GM12891 (cell line): ENCODE measurements at regions not wholly inside any gene's neighbourhood (a gene's known extent, or its start where the extent isn't known, plus 50 kb on each side); places are given as distances from the start of the nearest gene placed in this dataset.
"Not testable (repeated sequence)": the region's sequence is repeated elsewhere in the genome, so short reads cannot be mapped to it uniquely, and the experiment has no call there.

Source experiments
- DNase-seq: peaks from one replicate; pipeline ENCODE4 v3.0.0; 2011; ENCODE audit warnings: low spot score; ENCODE audit not compliant: insufficient read length
- FAIRE-seq: peaks from 2 replicates; lab custom pipeline; 2011; peaks lifted over from hg19 to GRCh38; lab: Jason Lieb, UNC
- PAX5 ChIP-seq: IDR thresholded peaks from 2 replicates; pipeline ENCODE4 v1.6.1; 2011; ENCODE audit warnings: low read length, moderate library complexity, mild to moderate bottlenecking; ENCODE audit not compliant: insufficient read depth, severe bottlenecking
- POLR2A ChIP-seq: IDR thresholded peaks from 2 replicates; pipeline ENCODE4 v1.6.1; 2011; ENCODE audit warnings: low read depth, low read length, control low read depth
- POLR2AphosphoS5 ChIP-seq: IDR thresholded peaks from 2 replicates; pipeline ENCODE4 v1.6.1; 2011; ENCODE audit warnings: low read depth, low read length, control low read depth
- POU2F2 ChIP-seq: IDR thresholded peaks from 2 replicates; pipeline ENCODE4 v1.6.1; 2011; ENCODE audit warnings: low read depth, mild to moderate bottlenecking, control low read depth, low read length, moderate library complexity
- SPI1 ChIP-seq: IDR thresholded peaks from 2 replicates; pipeline ENCODE4 v1.6.1; 2011; ENCODE audit warnings: low read depth, low read length, control low read depth
- TAF1 ChIP-seq: IDR thresholded peaks from 2 replicates; pipeline ENCODE4 v1.6.1; 2011; ENCODE audit warnings: low read depth, low read length, control low read depth

GRCh38 chr13:107641574-107641973, 573.8 kb downstream of the LIG4 start:
- TF ChIP-seq SPI1 (no peak), PAX5 (no peak), POLR2AphosphoS5 (no peak), POU2F2 (no peak), TAF1 (no peak), POLR2A (no peak)
- FAIRE-seq (no peak), DNase-seq (no peak)

GRCh38 chr13:107625648-107626047, 589.7 kb downstream of the LIG4 start:
- FAIRE-seq: no peak
- TF ChIP-seq SPI1: no peak
- no peak for TF ChIP-seq POLR2A
- TF ChIP-seq TAF1: no peak
- TF ChIP-seq POU2F2: no peak
- TF ChIP-seq PAX5: no peak
- no peak for TF ChIP-seq POLR2AphosphoS5
- DNase-seq: no peak

GRCh38 chr13:107617527-107617926, 597.8 kb downstream of the LIG4 start:
- FAIRE-seq (no peak), DNase-seq (no peak)
- TF ChIP-seq TAF1: no peak

DNA sequence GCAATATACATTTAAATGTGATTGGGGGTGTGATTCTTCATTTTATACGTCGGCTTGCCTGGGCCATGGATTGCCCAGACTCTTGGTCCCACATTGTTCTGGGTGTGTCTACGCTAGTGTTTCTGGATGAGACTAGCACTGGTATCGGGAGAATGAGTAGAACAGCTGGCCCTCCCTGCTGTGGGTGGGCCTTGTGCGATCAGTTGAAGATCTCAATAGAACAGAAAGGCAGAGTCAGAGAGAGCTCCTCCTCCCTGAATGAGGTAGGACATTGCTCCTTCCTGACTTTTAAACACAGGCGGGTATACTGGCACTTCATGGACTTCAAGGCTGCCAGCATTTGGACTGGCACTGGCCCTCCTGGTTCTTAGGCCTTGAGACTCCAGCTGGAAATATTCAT, 603.0 kb downstream of the LIG4 start:
- no peak for FAIRE-seq
- TF ChIP-seq PAX5 (no peak), TAF1 (no peak), POU2F2 (no peak), SPI1 (no peak), POLR2A (no peak), POLR2AphosphoS5 (no peak)
- DNase-seq: no peak

- FAIRE-seq: no peak
- no peak for DNase-seq
- TF ChIP-seq SPI1 (no peak), POLR2A (no peak), PAX5 (no peak), TAF1 (no peak), POLR2AphosphoS5 (no peak), POU2F2 (no peak)
Observed at GRCh38 chr13:107608736-107609135, 606.6 kb downstream of the LIG4 start.

DNA sequence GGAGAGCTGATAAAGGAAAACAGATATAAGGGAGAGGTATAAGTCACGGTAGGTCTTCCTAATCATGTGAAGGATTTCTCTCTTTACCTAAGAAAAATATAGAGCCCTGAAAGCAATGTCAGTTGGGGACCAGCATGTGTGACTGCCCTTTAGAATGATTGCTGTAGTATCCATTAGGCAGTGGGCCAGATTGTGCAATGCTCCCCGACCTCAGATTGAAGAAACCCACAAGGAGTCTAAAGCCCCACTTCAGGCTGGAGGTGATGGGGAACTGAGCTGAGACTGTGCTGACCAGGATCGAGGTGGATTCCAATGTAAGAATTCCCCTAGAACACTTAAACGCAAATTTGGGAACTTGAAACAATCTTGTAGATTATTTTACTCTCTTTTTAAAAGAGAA, 614.4 kb downstream of the LIG4 start:
- DNase-seq: no peak
- no peak for FAIRE-seq
- no peak for TF ChIP-seq PAX5
- TF ChIP-seq TAF1: no peak
- no peak for TF ChIP-seq SPI1
- TF ChIP-seq POLR2AphosphoS5: no peak
- no peak for TF ChIP-seq POU2F2
- no peak for TF ChIP-seq POLR2A

- DNase-seq, FAIRE-seq: not testable (repeated sequence)
Observed at GRCh38 chr13:107596306-107596705, 619.0 kb downstream of the LIG4 start.

- no peak for DNase-seq
- FAIRE-seq: no peak
- no peak for TF ChIP-seq POU2F2
- TF ChIP-seq SPI1: no peak
- no peak for TF ChIP-seq POLR2AphosphoS5
- TF ChIP-seq TAF1: no peak
- TF ChIP-seq POLR2A: no peak
- no peak for TF ChIP-seq PAX5
Observed at GRCh38 chr13:107590556-107590955, 624.8 kb downstream of the LIG4 start.

DNA sequence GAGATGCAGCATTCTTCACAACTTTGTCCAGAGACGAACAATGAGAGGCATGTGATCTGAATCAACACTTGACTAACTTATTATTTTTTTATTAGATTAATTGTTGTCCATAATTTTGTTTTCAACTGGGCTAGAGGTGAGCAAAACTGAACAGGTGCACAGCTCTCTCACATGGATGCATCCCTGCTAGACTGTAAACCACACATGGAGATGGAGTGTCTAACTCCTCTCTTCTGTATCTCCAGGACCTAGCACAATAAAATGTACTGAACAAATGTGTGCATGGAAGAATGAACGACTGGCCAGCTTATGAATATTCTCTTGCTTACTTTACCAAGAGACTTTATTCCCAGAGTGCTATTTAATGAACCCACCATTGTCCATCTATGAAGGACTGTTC, 627.7 kb downstream of the LIG4 start:
- TF ChIP-seq POLR2A: no peak
- TF ChIP-seq POU2F2: no peak
- TF ChIP-seq POLR2AphosphoS5: no peak
- no peak for TF ChIP-seq TAF1
- no peak for TF ChIP-seq PAX5
- TF ChIP-seq SPI1: no peak
- no peak for FAIRE-seq
- no peak for DNase-seq

- DNase-seq: no peak
- TF ChIP-seq POLR2A: no peak
- no peak for TF ChIP-seq SPI1
- TF ChIP-seq POLR2AphosphoS5: no peak
- TF ChIP-seq TAF1: no peak
- TF ChIP-seq POU2F2: no peak
- no peak for TF ChIP-seq PAX5
- no peak for FAIRE-seq
Observed at GRCh38 chr13:107586216-107586615, 629.1 kb downstream of the LIG4 start.

GRCh38 chr13:107585469-107586180, 629.7 kb downstream of the LIG4 start:
- FAIRE-seq (no peak), DNase-seq (no peak)
- no peak for TF ChIP-seq TAF1
- no peak for TF ChIP-seq POLR2A
- TF ChIP-seq SPI1: no peak
- TF ChIP-seq POLR2AphosphoS5: no peak
- TF ChIP-seq PAX5: no peak
- no peak for TF ChIP-seq POU2F2
